Gastrocnemius medialis (tissue), 4 donors: ENCODE measurements at regions not wholly inside any gene's neighbourhood (a gene's known extent, or its start where the extent isn't known, plus 50 kb on each side); places are given as distances from the start of the nearest gene placed in this dataset.

Experiments
- ATAC-seq, 2 donors: fragments of 150-250 bp; one replicate each; pipeline ENCODE4 v1.9.1; 2016
- DNase-seq, 2 donors: peaks; one replicate each; pipeline ENCODE4 v3.0.0-alpha.2; 2019
- H3K27ac ChIP-seq, 4 donors: fragments of 200-600 bp; sonication (generic); 1 replicate in 1 of 4; 2 replicates in 3 of 4; pipeline ENCODE4 v1.5.1; 2016 to 2018; ENCODE audit warnings: mild to moderate bottlenecking in 2 of 4, moderate library complexity in 1 of 4
- H3K27me3 ChIP-seq, 3 donors: fragments of 200-600 bp; sonication (generic) in 2 of 3; 1 replicate in 1 of 3; 2 replicates in 2 of 3; pipeline versions ENCODE4 v1.5.1 to v1.6.0; 2016 to 2019; ENCODE audit warnings: mild to moderate bottlenecking in 1 of 3, moderate library complexity in 1 of 3
- H3K36me3 ChIP-seq, 2 donors: fragments of 200-600 bp; sonication (generic) in 1 of 2; one replicate each; pipeline ENCODE4 v1.5.1; 2017 to 2018
- H3K4me1 ChIP-seq, 2 donors: fragments of 200-600 bp; sonication (generic) in 1 of 2; one replicate each; pipeline ENCODE4 v1.5.1; 2016 to 2017; ENCODE audit warnings: mild to moderate bottlenecking in 2 of 2
- H3K4me3 ChIP-seq, 4 donors: fragments of 200-600 bp; sonication (generic) in 3 of 4; 1 replicate in 1 of 4; 2 replicates in 3 of 4; pipeline ENCODE4 v1.5.1; 2016 to 2019; ENCODE audit warnings: mild to moderate bottlenecking in 2 of 4
- H3K9me3 ChIP-seq, 3 donors: fragments of 200-600 bp; sonication (generic) in 2 of 3; 1 replicate in 1 of 3; 2 replicates in 2 of 3; pipeline ENCODE4 v1.5.1; 2016 to 2019
- POLR2A ChIP-seq, 2 donors: fragments of 450-650 bp; IDR thresholded peaks; one replicate each; pipeline ENCODE4 v1.6.1; 2017; ENCODE audit warnings: antibody characterized with exemption in 2 of 2, mild to moderate bottlenecking in 2 of 2, moderate library complexity in 2 of 2
- in situ Hi-C, 4 donors: fragments of 200-750 bp; cut with MboI; loops; one replicate each; pipeline versions ENCODE4 v1.15.0 to v1.8.0; 2017; ENCODE audit warnings: low sequenced_read_pairs in 4 of 4
- intact Hi-C: fragments of 100-400 bp; cut with DNase I; formaldehyde crosslinking; loops from one replicate; pipeline ENCODE4 v1.15.1; 2023; ENCODE audit warnings: low total_unique reads
- TF ChIP-seq, protein P1 (sequence below), 5 experiments: fragments of 450-650 bp in 3 of 5; fragments of 200-600 bp in 2 of 5; sonication (generic) in 2 of 5; IDR thresholded peaks in 4 of 5; conservative IDR thresholded peaks in 1 of 5; 1 replicate in 4 of 5; 2 replicates in 1 of 5; pipeline ENCODE4 v1.5.1; 2016 to 2019; ENCODE audit warnings: antibody characterized with exemption in 5 of 5, mild to moderate bottlenecking in 3 of 5, moderate library complexity in 3 of 5

GRCh38 chr1:60292140-60292539, 218.6 kb upstream of the C1orf87 start:
- no peaks in the 10 kb centered on the region for H3K9me3 ChIP-seq
- DNase-seq (no peak), ATAC-seq (no peak)
- TF ChIP-seq, protein P1, sequence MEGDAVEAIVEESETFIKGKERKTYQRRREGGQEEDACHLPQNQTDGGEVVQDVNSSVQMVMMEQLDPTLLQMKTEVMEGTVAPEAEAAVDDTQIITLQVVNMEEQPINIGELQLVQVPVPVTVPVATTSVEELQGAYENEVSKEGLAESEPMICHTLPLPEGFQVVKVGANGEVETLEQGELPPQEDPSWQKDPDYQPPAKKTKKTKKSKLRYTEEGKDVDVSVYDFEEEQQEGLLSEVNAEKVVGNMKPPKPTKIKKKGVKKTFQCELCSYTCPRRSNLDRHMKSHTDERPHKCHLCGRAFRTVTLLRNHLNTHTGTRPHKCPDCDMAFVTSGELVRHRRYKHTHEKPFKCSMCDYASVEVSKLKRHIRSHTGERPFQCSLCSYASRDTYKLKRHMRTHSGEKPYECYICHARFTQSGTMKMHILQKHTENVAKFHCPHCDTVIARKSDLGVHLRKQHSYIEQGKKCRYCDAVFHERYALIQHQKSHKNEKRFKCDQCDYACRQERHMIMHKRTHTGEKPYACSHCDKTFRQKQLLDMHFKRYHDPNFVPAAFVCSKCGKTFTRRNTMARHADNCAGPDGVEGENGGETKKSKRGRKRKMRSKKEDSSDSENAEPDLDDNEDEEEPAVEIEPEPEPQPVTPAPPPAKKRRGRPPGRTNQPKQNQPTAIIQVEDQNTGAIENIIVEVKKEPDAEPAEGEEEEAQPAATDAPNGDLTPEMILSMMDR (IDR thresholded peaks at IDR 0.05 in 4 of 5, conservative IDR thresholded peaks at IDR 0.05 in 1 of 5): no peak
- no peak for TF ChIP-seq POLR2A (IDR thresholded peaks at IDR 0.05)
- no peak overlapping the region for H3K27ac ChIP-seq
- no peaks in the 10 kb centered on the region for H3K27me3 ChIP-seq
- H3K4me3 ChIP-seq: no peak overlapping the region
- intact Hi-C loops (no loop called here), in situ Hi-C loops (loop anchor here in 3 of 4 donors (25.0 kb wide), 1 partner anchor 745 kb away; no protein-coding TSS in a partner anchor)
- no peaks in the 10 kb centered on the region for H3K36me3 ChIP-seq
- H3K4me1 ChIP-seq: no peaks in the 10 kb centered on the region

GRCh38 chr1:60290393-60290792, 216.8 kb upstream of the C1orf87 start:
- no peak for TF ChIP-seq POLR2A (IDR thresholded peaks at IDR 0.05)
- TF ChIP-seq, protein P1 (IDR thresholded peaks at IDR 0.05 in 4 of 5, conservative IDR thresholded peaks at IDR 0.05 in 1 of 5): no peak
- Histone ChIP-seq H3K27ac (no peak overlapping the region), H3K27me3 (no peaks in the 10 kb centered on the region), H3K4me1 (no peaks in the 10 kb centered on the region), H3K36me3 (no peaks in the 10 kb centered on the region), H3K9me3 (no peaks in the 10 kb centered on the region), H3K4me3 (no peak overlapping the region)
- ATAC-seq: no peak
- in situ Hi-C loops: loop anchor here in 3 of 4 donors (25.0 kb wide), 1 partner anchor 747 kb away; no protein-coding TSS in a partner anchor
- no peak for DNase-seq
- intact Hi-C loops: no loop called here

DNA sequence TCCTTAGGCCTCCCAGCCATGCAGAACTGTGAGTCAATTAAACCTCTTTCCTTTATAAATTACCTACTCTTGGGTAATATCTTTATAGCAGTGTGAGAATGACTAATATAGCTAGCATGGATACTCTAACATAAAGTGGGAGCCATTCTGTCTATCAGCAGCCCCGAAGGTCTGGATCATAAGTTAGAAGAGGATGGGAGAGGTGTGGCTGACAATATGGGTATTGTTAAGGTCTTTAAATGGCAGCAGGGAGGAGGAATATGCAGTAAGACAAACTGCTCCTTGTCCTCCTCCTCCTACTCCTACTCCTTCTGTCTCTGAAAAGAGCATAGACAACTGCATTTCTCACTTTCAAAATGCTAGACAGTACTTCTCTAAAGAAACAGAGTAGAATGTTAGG, 214.0 kb upstream of the C1orf87 start:
- no peaks in the 10 kb centered on the region for H3K27me3 ChIP-seq
- TF ChIP-seq, protein P1 (IDR thresholded peaks at IDR 0.05 in 4 of 5, conservative IDR thresholded peaks at IDR 0.05 in 1 of 5): no peak
- no peak for TF ChIP-seq POLR2A (IDR thresholded peaks at IDR 0.05)
- DNase-seq (no peak), ATAC-seq (no peak)
- no peaks in the 10 kb centered on the region for H3K36me3 ChIP-seq
- no peak overlapping the region for H3K27ac ChIP-seq
- intact Hi-C loops (loop anchor here (10.0 kb wide), 1 partner anchor 477 kb away; no protein-coding TSS in a partner anchor), in situ Hi-C loops (loop anchor here in 3 of 4 donors (25.0 kb wide), 1 partner anchor 750 kb away; no protein-coding TSS in a partner anchor)
- H3K9me3 ChIP-seq: no peaks in the 10 kb centered on the region
- H3K4me3 ChIP-seq: no peak overlapping the region
- no peaks in the 10 kb centered on the region for H3K4me1 ChIP-seq

GRCh38 chr1:60283690-60284089, 210.1 kb upstream of the C1orf87 start:
- Histone ChIP-seq H3K27ac (no peak overlapping the region), H3K27me3 (no peaks in the 10 kb centered on the region), H3K36me3 (no peaks in the 10 kb centered on the region), H3K4me3 (no peak overlapping the region), H3K9me3 (no peaks in the 10 kb centered on the region), H3K4me1 (peaks cover 0 to 9% of the 10 kb centered on the region in 2 donors)
- intact Hi-C loops: loop anchor here (10.0 kb wide), 1 partner anchor 481 kb away; no protein-coding TSS in a partner anchor
- DNase-seq: no peak
- TF ChIP-seq POLR2A (IDR thresholded peaks at IDR 0.05): no peak
- TF ChIP-seq, protein P1 (IDR thresholded peaks at IDR 0.05 in 4 of 5, conservative IDR thresholded peaks at IDR 0.05 in 1 of 5): no peak
- ATAC-seq: no peak
- in situ Hi-C loops: loop anchor here in 3 of 4 donors (25.0 kb wide), 1 partner anchor 754 kb away; no protein-coding TSS in a partner anchor
